HL-60 (cell line): ENCODE measurements at regions not wholly inside any gene's neighbourhood (a gene's known extent, or its start where the extent isn't known, plus 50 kb on each side); places are given as distances from the start of the nearest gene placed in this dataset.

ENCODE experiments used
- DNase-seq, 2 experiments: peaks; one replicate each; pipeline ENCODE4 v3.0.0-alpha.2; 2010 to 2020; ENCODE audit warnings: low read depth in 1 of 2, low spot score in 1 of 2
- H3K27ac ChIP-seq: fragments of 250-450 bp; sonication (Bioruptor Pico); replicated peaks from 2 replicates; pipeline ENCODE4 v1.5.1; 2020; ENCODE audit warnings: mild to moderate bottlenecking, moderate library complexity
- H3K27me3 ChIP-seq: fragments of 250-450 bp; sonication (Bioruptor Pico); 2 replicates; pipeline ENCODE4 v1.5.1; 2021; ENCODE audit warnings: mild to moderate bottlenecking, moderate library complexity; ENCODE audit not compliant: insufficient read depth, poor library complexity, severe bottlenecking
- H3K4me3 ChIP-seq: replicated peaks from 2 replicates; pipeline ENCODE4 v1.5.1; 2011; ENCODE audit warnings: mild to moderate bottlenecking, control low read depth, low read length; ENCODE audit not compliant: insufficient read depth
- GABPA ChIP-seq: IDR thresholded peaks from 2 replicates; pipeline ENCODE4 v1.6.1; 2012; ENCODE audit warnings: low read depth
- POLR2AphosphoS5 ChIP-seq: IDR thresholded peaks from 2 replicates; pipeline ENCODE4 v1.6.1; 2012; ENCODE audit warnings: low read depth
- SPI1 ChIP-seq: IDR thresholded peaks from 2 replicates; pipeline ENCODE4 v1.6.1; 2012; ENCODE audit warnings: low read depth, mild to moderate bottlenecking, borderline replicate concordance
- TF ChIP-seq, protein P1 (sequence below): IDR thresholded peaks from 2 replicates; pipeline ENCODE4 v1.6.1; 2012; ENCODE audit warnings: low read depth; ENCODE audit not compliant: insufficient replicate concordance
- TF ChIP-seq, protein P2 (sequence below): IDR thresholded peaks from one replicate; pipeline ENCODE4 v1.5.1; 2011; ENCODE audit warnings: low read length, control low read depth, inconsistent platforms; ENCODE audit not compliant: insufficient read depth

DNA sequence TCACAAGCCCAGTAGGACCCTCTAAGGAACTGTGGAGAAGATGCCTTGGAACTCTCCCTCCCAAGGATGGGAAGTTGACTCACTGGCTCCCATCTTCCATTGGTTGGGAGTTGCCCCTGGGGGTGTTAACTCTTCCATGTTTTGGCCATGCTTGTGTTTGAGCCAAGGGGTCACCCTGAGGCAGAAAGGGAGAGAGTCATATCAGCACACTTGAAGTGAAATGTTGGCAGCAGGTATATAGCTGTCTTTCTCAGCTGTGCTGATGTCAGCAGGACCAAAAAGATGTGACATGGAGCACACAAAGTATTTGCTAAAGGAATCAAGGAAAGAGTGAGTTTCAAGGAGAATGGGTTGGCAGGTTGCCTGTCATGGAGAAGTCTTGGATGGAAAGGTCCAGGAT is 359.4 kb downstream of the RPS24 start:
- H3K27ac ChIP-seq: no peak overlapping the region
- no peak for DNase-seq
- H3K27me3 ChIP-seq: no peaks in the 10 kb centered on the region
- TF ChIP-seq GABPA (no peak), SPI1 (no peak), POLR2AphosphoS5 (no peak)
- TF ChIP-seq, protein P1, sequence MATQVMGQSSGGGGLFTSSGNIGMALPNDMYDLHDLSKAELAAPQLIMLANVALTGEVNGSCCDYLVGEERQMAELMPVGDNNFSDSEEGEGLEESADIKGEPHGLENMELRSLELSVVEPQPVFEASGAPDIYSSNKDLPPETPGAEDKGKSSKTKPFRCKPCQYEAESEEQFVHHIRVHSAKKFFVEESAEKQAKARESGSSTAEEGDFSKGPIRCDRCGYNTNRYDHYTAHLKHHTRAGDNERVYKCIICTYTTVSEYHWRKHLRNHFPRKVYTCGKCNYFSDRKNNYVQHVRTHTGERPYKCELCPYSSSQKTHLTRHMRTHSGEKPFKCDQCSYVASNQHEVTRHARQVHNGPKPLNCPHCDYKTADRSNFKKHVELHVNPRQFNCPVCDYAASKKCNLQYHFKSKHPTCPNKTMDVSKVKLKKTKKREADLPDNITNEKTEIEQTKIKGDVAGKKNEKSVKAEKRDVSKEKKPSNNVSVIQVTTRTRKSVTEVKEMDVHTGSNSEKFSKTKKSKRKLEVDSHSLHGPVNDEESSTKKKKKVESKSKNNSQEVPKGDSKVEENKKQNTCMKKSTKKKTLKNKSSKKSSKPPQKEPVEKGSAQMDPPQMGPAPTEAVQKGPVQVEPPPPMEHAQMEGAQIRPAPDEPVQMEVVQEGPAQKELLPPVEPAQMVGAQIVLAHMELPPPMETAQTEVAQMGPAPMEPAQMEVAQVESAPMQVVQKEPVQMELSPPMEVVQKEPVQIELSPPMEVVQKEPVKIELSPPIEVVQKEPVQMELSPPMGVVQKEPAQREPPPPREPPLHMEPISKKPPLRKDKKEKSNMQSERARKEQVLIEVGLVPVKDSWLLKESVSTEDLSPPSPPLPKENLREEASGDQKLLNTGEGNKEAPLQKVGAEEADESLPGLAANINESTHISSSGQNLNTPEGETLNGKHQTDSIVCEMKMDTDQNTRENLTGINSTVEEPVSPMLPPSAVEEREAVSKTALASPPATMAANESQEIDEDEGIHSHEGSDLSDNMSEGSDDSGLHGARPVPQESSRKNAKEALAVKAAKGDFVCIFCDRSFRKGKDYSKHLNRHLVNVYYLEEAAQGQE: no peak
- TF ChIP-seq, protein P2, sequence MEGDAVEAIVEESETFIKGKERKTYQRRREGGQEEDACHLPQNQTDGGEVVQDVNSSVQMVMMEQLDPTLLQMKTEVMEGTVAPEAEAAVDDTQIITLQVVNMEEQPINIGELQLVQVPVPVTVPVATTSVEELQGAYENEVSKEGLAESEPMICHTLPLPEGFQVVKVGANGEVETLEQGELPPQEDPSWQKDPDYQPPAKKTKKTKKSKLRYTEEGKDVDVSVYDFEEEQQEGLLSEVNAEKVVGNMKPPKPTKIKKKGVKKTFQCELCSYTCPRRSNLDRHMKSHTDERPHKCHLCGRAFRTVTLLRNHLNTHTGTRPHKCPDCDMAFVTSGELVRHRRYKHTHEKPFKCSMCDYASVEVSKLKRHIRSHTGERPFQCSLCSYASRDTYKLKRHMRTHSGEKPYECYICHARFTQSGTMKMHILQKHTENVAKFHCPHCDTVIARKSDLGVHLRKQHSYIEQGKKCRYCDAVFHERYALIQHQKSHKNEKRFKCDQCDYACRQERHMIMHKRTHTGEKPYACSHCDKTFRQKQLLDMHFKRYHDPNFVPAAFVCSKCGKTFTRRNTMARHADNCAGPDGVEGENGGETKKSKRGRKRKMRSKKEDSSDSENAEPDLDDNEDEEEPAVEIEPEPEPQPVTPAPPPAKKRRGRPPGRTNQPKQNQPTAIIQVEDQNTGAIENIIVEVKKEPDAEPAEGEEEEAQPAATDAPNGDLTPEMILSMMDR: no peak
- H3K4me3 ChIP-seq: no peak overlapping the region

DNA sequence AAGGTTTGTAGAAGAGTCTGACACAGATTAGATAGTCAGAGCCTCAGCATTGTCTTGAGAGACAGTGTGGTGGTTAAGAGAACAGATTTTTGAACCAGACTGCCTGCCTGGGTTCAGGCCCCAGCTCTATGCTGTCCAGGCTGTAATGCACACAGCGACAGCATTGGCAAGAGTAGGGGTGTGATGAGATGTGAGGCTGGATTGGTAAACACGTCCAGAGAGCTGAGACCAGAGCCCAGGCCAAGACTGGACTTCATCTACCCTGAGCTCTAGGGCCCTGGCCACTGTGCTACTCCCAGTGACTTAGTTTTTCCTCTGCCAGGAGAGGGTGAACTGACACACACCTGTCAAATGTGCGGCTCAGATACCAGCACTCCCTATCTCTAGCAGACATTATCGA is 360.4 kb downstream of the RPS24 start:
- no peaks in the 10 kb centered on the region for H3K27me3 ChIP-seq
- TF ChIP-seq SPI1 (no peak), GABPA (no peak), POLR2AphosphoS5 (no peak)
- TF ChIP-seq, protein P1: no peak
- TF ChIP-seq, protein P2: no peak

DNA sequence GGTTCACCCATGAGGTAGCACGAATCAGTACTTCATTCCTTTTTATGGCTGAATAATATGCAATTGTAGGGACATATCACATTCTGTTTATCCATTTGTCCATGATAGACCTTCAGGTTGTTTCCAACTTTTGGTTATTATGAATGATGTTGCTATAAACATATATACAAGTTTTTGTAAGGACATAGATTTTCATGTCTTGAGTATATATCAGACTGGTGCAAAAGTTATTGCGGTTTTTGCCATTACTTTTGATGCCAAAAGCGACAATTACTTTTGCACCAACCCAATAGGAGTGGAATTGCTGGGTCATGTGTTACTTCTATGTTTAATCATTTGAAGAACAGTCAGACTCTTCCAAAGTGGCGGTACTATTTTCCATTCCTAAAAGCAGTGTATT is 361.5 kb downstream of the RPS24 start:
- no peak for DNase-seq
- Histone ChIP-seq H3K27ac (no peak overlapping the region), H3K4me3 (no peak overlapping the region), H3K27me3 (no peaks in the 10 kb centered on the region)
- TF ChIP-seq, protein P1: no peak
- TF ChIP-seq, protein P2: no peak
- TF ChIP-seq SPI1: no peak
- TF ChIP-seq GABPA: no peak
- no peak for TF ChIP-seq POLR2AphosphoS5

More for the DNA sequence above, 360.4 kb downstream of the RPS24 start:
- Histone ChIP-seq H3K4me3 (no peak overlapping the region), H3K27ac (no peak overlapping the region)
- no peak for DNase-seq
